IPS-20b (cell line): ENCODE measurements at regions not wholly inside any gene's neighbourhood (a gene's known extent, or its start where the extent isn't known, plus 50 kb on each side); places are given as distances from the start of the nearest gene placed in this dataset.

Experiments
- H3K27ac ChIP-seq: one replicate; pipeline ENCODE4 v1.5.1; 2013; ENCODE audit warnings: low read length
- H3K27me3 ChIP-seq: 2 replicates; pipeline ENCODE4 v1.6.1; 2013; ENCODE audit warnings: mild to moderate bottlenecking, low read length, inconsistent platforms; ENCODE audit not compliant: insufficient read depth
- H3K36me3 ChIP-seq: 2 replicates; pipeline ENCODE4 v1.6.1; 2013; ENCODE audit warnings: low read depth, mild to moderate bottlenecking, inconsistent platforms, low read length, moderate library complexity; ENCODE audit not compliant: insufficient read depth
- H3K4me1 ChIP-seq: 2 replicates; pipeline ENCODE4 v1.6.1; 2013; ENCODE audit warnings: mild to moderate bottlenecking, control low read depth, inconsistent platforms, low read length, moderate library complexity; ENCODE audit not compliant: insufficient read depth
- H3K4me3 ChIP-seq: 2 replicates; pipeline ENCODE4 v1.5.1; 2013; ENCODE audit warnings: mild to moderate bottlenecking, low read length, inconsistent platforms
- H3K9ac ChIP-seq: 2 replicates; pipeline ENCODE4 v1.6.1; 2013; ENCODE audit warnings: low read depth, mild to moderate bottlenecking, inconsistent platforms, low read length, moderate library complexity
- H3K9me3 ChIP-seq: 2 replicates; pipeline ENCODE4 v1.6.1; 2013; ENCODE audit warnings: mild to moderate bottlenecking, low read depth, low read length, inconsistent platforms; ENCODE audit not compliant: insufficient read depth

DNA sequence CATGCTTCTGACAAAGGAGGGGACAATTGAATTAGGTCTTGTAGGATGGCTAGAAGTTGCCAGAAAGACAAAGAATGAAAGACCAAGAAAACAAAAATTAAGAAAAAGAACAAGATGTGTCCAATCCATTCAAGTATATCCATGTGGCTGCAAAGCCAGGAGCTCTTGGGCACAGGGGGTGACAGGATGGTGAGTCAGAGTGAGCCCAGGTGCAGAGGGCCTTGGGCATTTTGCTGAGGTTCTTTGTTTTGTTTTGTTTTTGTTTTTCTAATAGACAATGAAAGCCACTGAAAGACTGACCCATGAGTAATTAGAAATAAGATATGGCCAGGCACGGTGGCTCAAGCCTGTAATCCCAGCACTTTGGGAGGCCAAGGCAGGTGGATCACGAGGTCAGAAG lies 104.6 kb upstream of the KLHL29 start:
- Histone ChIP-seq H3K9me3 (no peaks in the 10 kb centered on the region), H3K27me3 (no peaks in the 10 kb centered on the region), H3K4me3 (no peak overlapping the region), H3K36me3 (no peaks in the 10 kb centered on the region), H3K27ac (no peak overlapping the region), H3K9ac (no peak overlapping the region), H3K4me1 (no peaks in the 10 kb centered on the region)

DNA sequence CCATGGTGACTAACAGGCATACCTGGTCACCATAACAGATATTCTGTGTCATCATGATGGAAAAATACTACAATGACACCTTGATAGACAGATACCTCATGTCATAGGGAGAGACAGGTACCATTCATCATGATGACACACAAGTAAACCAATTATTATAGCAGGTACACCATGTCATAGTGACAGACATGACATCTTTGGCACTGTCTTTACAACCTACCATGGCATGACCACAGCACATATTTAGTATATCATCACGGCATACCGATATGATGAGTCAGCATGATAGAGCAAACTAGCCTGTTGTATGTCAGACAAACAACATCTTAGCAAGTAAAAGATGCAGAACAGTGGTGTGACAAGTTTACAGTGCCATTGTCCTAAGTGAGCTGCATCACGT lies 101.3 kb upstream of the KLHL29 start:
- H3K9ac ChIP-seq = no peak overlapping the region
- H3K27me3 ChIP-seq = no peaks in the 10 kb centered on the region

DNA sequence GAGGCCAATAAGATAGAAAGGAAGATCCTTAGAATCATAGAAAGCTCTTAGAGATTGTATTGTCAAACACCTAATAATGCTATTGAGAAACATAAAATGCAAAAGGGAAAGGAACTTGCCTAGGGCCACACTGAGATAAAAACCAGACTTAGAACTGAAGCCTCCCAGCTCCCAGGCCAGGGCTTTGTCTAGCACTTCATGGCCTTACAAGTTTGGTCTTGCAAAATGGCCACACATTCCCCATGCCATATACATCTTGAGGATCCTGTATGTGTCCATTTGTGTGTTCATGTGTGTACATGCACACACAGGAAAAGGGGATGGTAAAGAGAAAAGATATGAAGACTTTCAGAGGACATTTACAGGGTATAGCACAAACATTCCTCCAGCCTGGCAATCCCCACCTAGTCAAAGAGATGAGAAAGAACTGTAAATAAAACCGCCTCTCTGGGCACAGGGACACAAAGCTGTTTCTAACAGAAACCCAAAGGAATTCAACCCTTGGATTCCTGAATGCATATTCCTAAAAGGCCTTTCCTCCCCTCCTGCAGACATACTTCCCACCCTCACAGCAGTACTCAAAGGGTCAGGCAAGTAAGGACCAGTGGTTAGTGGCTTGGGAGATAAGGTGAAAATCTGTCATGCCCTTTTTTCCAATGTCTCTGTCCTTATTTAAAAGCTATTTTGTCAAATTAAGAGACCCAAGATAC lies 99.7 kb upstream of the KLHL29 start:
- H3K27ac ChIP-seq = no peak overlapping the region
- no peaks in the 10 kb centered on the region for H3K9me3 ChIP-seq
- no peak overlapping the region for H3K9ac ChIP-seq
- peaks cover 14% of the 10 kb centered on the region for H3K4me1 ChIP-seq
- no peaks in the 10 kb centered on the region for H3K36me3 ChIP-seq
- no peaks in the 10 kb centered on the region for H3K27me3 ChIP-seq
- no peak overlapping the region for H3K4me3 ChIP-seq

More for the DNA sequence above, 101.3 kb upstream of the KLHL29 start:
- Histone ChIP-seq H3K36me3 (no peaks in the 10 kb centered on the region), H3K27ac (no peak overlapping the region), H3K9me3 (no peaks in the 10 kb centered on the region), H3K4me3 (no peak overlapping the region), H3K4me1 (peaks cover 14% of the 10 kb centered on the region)

DNA sequence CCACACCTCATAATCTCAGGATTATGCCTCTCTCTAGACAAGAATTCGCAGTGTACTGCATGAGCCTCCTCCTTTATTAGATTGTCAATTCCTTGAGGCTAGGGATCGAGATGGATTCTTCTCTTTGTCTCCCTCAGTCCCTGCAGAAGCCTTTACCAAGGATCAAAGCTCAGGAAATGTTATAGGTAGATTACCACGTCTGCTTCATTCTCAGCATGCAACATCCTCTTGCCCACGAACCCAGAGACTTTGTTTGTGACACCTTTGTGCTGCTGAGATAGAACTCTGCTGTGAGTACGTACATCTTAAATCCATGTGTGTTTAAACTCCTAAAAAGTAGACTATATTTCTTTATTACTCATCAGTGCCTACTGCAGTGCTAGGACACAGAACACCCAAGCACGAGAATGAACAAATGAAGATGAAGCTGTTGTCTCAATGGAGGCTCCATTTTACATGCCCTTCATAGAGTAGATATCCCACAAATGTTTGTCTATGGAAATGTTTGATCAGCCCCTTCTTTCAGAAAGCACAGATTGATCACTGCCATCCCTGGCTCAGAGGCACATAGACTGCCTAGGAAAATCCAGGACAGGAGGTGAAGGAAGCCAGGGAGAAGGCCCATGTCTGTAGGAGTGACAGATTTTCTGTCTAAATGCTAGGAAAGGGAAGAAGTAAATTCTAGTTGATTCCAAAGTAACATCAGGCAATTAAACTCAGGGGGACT lies 98.8 kb upstream of the KLHL29 start:
- Histone ChIP-seq H3K4me3 (no peak overlapping the region), H3K9ac (no peak overlapping the region), H3K36me3 (no peaks in the 10 kb centered on the region), H3K27me3 (no peaks in the 10 kb centered on the region), H3K4me1 (peaks cover 14% of the 10 kb centered on the region), H3K9me3 (no peaks in the 10 kb centered on the region), H3K27ac (no peak overlapping the region)

DNA sequence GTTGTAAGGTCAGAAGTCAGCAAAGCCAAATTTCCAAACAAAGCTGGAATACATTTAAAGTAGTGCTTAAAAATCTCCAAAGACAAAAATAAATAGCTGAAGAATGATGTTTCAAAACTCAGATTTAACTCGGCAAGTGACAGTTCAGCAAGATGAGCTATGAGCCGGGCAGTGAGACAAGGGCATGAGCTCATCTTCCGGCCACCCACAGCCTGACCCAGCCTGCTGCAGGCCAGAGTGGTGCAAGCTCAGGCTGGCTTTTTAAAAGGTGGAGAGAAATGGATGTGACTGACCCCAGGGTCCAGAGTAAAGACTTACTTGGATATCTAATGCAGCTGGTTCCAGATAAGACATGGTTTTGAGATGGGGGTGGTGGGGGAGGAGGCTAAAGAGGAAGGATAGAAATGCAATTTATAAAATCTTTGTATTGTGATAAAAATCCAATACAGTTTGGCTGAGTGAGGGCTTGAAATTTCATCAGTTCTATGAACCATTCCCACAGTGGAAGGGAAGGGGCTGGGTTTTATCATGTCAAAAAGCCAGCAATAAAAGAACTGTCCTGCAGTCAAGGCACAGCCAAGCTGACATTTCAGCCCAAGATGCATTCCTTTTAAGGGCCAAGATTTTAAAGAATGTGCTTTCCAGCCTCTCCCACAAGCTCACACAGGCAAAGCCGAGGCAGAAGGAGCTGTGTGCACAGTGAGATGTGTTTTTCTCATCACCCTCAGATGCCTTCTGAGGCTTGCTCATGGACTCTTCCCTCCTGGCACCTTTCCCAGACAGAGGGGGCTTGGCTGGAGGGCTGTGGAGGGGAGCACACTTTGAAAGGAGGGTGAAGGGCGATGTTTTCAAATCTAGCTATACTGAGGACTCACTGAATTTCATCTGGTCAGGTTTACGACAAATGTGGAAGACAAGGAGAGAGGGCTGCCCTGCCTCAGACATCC lies 97.9 kb upstream of the KLHL29 start:
- Histone ChIP-seq H3K4me1 (peaks cover 14% of the 10 kb centered on the region), H3K27me3 (no peaks in the 10 kb centered on the region), H3K9ac (no peak overlapping the region), H3K9me3 (no peaks in the 10 kb centered on the region), H3K36me3 (no peaks in the 10 kb centered on the region), H3K27ac (no peak overlapping the region), H3K4me3 (no peak overlapping the region)

DNA sequence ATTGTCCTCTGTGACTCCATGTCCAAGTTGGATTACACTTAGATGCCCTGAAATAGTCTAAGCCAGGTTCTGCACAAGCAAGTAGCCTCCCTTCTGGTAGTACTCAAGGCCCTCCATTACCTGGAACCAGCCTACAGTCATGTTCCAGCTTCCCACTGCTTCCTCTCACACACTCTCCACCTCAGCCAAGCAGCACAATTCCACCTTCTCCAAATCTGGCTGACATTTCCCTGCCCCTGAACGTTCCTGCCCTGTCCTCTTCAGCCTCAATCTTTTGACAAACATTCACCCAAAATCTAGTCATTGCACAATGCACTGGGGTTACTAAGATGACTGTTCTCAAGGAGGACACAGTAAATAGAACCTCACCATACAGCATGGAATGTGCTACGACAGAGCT lies 95.3 kb upstream of the KLHL29 start:
- Histone ChIP-seq H3K9ac (no peak overlapping the region), H3K4me1 (peaks cover 14% of the 10 kb centered on the region), H3K4me3 (no peak overlapping the region), H3K27ac (no peak overlapping the region), H3K27me3 (no peaks in the 10 kb centered on the region), H3K36me3 (no peaks in the 10 kb centered on the region), H3K9me3 (no peaks in the 10 kb centered on the region)

DNA sequence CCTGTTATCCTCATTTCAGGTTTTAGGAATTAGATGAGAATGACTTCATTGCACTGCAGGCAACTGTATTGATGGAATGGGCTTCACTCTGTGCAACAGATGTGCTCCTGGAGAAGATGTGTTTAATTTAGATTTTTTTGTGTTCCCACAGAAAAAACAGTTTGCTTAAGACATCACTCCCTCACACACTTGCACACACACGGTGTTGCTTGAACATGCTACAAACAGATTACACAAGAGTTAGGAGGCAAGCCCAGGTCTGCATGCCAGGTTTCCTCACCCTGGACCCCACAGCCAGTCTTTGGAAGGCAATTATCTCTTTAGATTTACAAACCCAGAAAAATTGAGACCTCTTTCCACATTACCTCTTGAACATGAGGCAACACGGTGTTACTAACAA lies 93.7 kb upstream of the KLHL29 start:
- Histone ChIP-seq H3K9me3 (no peaks in the 10 kb centered on the region), H3K4me3 (no peak overlapping the region), H3K9ac (no peak overlapping the region), H3K4me1 (peaks cover 8% of the 10 kb centered on the region), H3K36me3 (no peaks in the 10 kb centered on the region), H3K27ac (no peak overlapping the region), H3K27me3 (no peaks in the 10 kb centered on the region)

DNA sequence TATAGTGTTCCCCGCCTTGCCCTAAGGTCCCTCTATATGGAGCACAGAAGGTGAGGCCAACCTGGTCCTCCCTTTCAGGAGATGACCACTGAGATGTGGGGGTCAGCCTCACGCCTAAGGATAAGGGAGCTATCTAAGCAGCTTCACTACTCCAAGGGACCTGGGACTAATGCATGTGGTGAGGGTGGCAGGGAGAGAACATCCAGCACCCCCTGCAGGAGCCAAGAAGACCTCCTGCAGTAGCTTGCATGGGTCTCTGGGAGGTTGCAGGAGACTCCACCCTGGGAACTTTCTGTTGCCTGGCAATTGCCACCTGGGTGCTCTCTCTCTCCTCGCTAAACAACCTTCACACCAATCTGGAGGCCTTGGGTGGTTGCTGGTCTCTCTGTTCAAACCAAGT lies 93.0 kb upstream of the KLHL29 start:
- no peak overlapping the region for H3K27ac ChIP-seq

DNA sequence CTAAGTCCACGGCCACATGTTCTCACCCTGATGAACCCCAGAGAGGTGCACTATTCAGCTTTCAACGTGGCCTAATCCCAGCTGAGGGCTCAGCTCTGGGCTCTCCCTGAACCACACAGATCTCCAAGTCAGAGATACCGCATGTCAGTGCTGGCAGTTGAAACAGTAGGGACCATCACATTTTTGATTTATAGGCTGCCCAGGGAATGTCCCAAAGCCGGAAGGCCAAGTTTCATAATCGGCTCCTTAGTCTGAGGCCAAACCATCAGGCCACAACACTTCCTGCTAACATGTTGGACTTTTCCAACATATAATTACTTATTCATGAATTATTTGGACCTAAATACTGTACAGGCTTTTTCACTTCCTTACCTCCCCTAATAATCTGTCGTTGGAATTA lies 91.9 kb upstream of the KLHL29 start:
- no peak overlapping the region for H3K4me3 ChIP-seq
- no peaks in the 10 kb centered on the region for H3K4me1 ChIP-seq
- no peaks in the 10 kb centered on the region for H3K9me3 ChIP-seq

More for the DNA sequence above, 93.0 kb upstream of the KLHL29 start:
- Histone ChIP-seq H3K4me3 (no peak overlapping the region), H3K4me1 (peaks cover 2% of the 10 kb centered on the region; the same call in 1 of the 2 replicates), H3K9me3 (no peaks in the 10 kb centered on the region), H3K9ac (no peak overlapping the region), H3K27me3 (no peaks in the 10 kb centered on the region), H3K36me3 (no peaks in the 10 kb centered on the region)

DNA sequence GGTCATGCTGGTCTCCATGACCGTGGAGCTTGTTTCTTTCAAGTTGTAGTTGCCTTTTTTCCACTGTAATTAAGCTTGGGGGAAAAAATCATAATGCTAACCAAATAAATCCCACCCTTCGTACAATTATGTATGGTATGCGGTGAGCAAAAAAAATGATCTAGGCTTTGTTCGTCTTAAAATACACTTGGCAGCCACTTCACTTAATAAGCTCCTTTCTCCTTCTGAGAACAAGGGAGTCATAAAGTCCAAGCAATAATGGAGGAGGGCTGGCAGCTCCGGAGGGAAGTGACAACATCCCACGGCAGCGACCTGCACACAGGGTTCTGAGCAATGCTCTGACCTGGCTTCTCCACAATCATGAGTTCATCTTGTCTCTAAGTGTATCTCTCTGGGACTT lies 91.2 kb upstream of the KLHL29 start:
- H3K4me3 ChIP-seq = no peak overlapping the region
- H3K27me3 ChIP-seq = no peaks in the 10 kb centered on the region
- H3K9ac ChIP-seq = no peak overlapping the region
- H3K9me3 ChIP-seq = no peaks in the 10 kb centered on the region
- no peaks in the 10 kb centered on the region for H3K36me3 ChIP-seq
- no peaks in the 10 kb centered on the region for H3K4me1 ChIP-seq
- no peak overlapping the region for H3K27ac ChIP-seq

More for the DNA sequence above, 91.9 kb upstream of the KLHL29 start:
- no peaks in the 10 kb centered on the region for H3K36me3 ChIP-seq
- no peak overlapping the region for H3K27ac ChIP-seq
- H3K27me3 ChIP-seq = no peaks in the 10 kb centered on the region
- H3K9ac ChIP-seq = no peak overlapping the region

DNA sequence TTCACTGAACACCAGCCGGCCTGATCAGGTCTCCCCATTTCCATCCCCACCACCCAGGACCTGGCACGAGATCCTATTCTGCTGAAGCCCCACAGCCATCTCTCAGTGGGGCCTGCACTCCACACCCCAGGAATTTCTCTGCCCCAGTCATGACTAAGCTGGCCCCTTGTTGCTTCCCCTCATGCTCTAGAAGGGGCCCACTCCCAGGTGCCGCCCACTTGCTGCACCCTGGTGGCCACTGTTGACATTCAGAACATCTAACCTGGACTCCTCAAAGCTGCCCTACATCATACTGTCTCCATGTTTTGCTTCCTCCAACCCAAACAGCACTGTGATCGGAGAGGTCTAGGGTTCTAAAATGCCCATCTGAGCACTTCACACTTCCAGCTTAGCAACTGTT lies 90.7 kb upstream of the KLHL29 start:
- Histone ChIP-seq H3K4me3 (no peak overlapping the region), H3K9me3 (no peaks in the 10 kb centered on the region), H3K27ac (no peak overlapping the region), H3K9ac (no peak overlapping the region), H3K27me3 (no peaks in the 10 kb centered on the region), H3K4me1 (no peaks in the 10 kb centered on the region), H3K36me3 (no peaks in the 10 kb centered on the region)
